ENCODE measurements at regions not wholly inside any gene's neighbourhood (a gene's known extent, or its start where the extent isn't known, plus 50 kb on each side); places are given as distances from the start of the nearest gene placed in this dataset.
"Not testable (repeated sequence)": the region's sequence is repeated elsewhere in the genome, so short reads cannot be mapped to it uniquely, and the experiment has no call there.

DNA sequence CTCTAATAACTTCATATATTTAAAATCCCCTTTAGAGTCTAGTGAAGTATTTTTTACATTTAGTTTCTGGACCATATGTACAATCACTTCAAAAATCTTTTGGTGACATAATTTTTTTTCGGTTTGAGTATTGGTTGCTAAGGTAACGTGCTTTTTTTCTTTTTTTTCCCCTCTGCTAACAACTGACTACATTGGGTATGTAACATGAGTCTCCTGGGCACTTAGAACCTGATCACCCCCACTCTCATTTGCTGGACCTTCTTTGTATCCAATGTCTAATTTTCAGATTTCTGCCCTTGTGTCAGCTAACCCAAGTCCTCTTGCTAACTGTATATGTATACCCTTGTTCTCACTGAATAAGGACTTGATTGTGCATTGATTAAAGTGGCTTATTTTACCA is 592.9 kb upstream of the FLRT2 start:
- POLR2A ChIA-PET = no interaction called here
- no peaks in the 10 kb centered on the region for H3K9me3 Mint-ChIP-seq (ENCODE audit: unreplicated experiment)
- H3K27ac Mint-ChIP-seq (ENCODE audit: low read depth, unreplicated experiment) = no peak overlapping the region
- intact Hi-C loops (cut with micrococcal nuclease) = no loop called here
- TF ChIP-seq, protein P1, sequence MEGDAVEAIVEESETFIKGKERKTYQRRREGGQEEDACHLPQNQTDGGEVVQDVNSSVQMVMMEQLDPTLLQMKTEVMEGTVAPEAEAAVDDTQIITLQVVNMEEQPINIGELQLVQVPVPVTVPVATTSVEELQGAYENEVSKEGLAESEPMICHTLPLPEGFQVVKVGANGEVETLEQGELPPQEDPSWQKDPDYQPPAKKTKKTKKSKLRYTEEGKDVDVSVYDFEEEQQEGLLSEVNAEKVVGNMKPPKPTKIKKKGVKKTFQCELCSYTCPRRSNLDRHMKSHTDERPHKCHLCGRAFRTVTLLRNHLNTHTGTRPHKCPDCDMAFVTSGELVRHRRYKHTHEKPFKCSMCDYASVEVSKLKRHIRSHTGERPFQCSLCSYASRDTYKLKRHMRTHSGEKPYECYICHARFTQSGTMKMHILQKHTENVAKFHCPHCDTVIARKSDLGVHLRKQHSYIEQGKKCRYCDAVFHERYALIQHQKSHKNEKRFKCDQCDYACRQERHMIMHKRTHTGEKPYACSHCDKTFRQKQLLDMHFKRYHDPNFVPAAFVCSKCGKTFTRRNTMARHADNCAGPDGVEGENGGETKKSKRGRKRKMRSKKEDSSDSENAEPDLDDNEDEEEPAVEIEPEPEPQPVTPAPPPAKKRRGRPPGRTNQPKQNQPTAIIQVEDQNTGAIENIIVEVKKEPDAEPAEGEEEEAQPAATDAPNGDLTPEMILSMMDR (IDR thresholded peaks at IDR 0.05; ENCODE audit: unreplicated experiment) = no peak
- BruUV-seq (replicated peaks) = no TSS peak
- H3K4me1 Mint-ChIP-seq (ENCODE audit: insufficient read depth, unreplicated experiment) = no peaks in the 10 kb centered on the region
- H3K4me3 Mint-ChIP-seq (ENCODE audit: unreplicated experiment) = no peak overlapping the region
- CTCF ChIA-PET = no interaction called here
- DNase-seq (ENCODE audit: unreplicated experiment) = no peak
- H3K36me3 Mint-ChIP-seq (ENCODE audit: insufficient read depth, unreplicated experiment) = no peaks in the 10 kb centered on the region
- no peaks in the 10 kb centered on the region for H3K27me3 Mint-ChIP-seq (ENCODE audit: insufficient read depth, unreplicated experiment)

DNA sequence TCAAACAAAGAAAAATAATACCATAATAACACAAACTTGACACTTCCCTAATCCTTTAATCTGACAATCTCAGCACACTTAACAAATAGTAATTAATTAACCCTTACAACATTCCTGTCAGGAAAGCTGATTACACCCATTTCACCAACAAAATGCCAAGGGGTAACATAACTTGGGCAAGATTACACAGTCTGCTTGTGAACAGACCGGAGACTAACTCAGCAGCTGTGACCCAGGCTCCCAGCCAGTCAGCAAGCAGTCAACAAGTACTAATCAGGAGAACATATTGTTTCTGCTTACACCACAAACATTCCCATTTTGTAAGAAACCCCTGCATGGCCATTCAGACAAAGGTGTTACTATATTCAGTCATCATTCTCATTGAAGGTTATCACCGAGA is 592.5 kb upstream of the FLRT2 start:
- no peaks in the 10 kb centered on the region for H3K4me1 Mint-ChIP-seq (ENCODE audit: insufficient read depth, unreplicated experiment)
- no peak for DNase-seq (ENCODE audit: unreplicated experiment)
- no peak overlapping the region for H3K27ac Mint-ChIP-seq (ENCODE audit: low read depth, unreplicated experiment)
- ChIA-PET CTCF (no interaction called here), POLR2A (no interaction called here)
- H3K27me3 Mint-ChIP-seq (ENCODE audit: insufficient read depth, unreplicated experiment) = no peaks in the 10 kb centered on the region
- intact Hi-C loops (cut with micrococcal nuclease) = no loop called here
- no TSS peak for BruUV-seq (replicated peaks)
- no peaks in the 10 kb centered on the region for H3K36me3 Mint-ChIP-seq (ENCODE audit: insufficient read depth, unreplicated experiment)
- H3K4me3 Mint-ChIP-seq (ENCODE audit: unreplicated experiment) = no peak overlapping the region
- no peaks in the 10 kb centered on the region for H3K9me3 Mint-ChIP-seq (ENCODE audit: unreplicated experiment)
- TF ChIP-seq, protein P1 (IDR thresholded peaks at IDR 0.05; ENCODE audit: unreplicated experiment) = no peak

DNA sequence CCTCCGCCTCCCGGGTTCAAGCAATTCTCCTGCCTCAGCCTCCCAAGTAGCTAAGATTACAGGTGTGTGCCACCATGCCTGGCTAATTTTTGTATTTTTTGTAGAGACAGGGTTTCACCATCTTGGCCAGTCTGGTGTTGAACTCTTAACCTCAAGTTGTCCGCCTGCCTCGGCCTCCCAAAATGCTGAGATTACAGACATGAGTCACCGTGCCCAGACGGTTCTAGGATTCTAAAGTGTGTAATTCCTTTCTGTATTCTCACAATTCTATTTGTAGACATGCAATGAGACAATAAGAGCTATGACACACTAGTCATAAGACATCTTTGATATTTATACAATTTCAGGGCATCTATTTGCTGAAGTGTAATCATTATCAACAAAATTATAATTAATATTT is 585.0 kb upstream of the FLRT2 start:
- CTCF ChIA-PET; intact Hi-C loops (cut with micrococcal nuclease); BruUV-seq (replicated peaks); H3K9me3 Mint-ChIP-seq (ENCODE audit: unreplicated experiment); H3K36me3 Mint-ChIP-seq (ENCODE audit: insufficient read depth, unreplicated experiment); H3K4me3 Mint-ChIP-seq (ENCODE audit: unreplicated experiment); H3K27ac Mint-ChIP-seq (ENCODE audit: low read depth, unreplicated experiment); DNase-seq (ENCODE audit: unreplicated experiment); POLR2A ChIA-PET; H3K27me3 Mint-ChIP-seq (ENCODE audit: insufficient read depth, unreplicated experiment); H3K4me1 Mint-ChIP-seq (ENCODE audit: insufficient read depth, unreplicated experiment): not testable (repeated sequence)

DNA sequence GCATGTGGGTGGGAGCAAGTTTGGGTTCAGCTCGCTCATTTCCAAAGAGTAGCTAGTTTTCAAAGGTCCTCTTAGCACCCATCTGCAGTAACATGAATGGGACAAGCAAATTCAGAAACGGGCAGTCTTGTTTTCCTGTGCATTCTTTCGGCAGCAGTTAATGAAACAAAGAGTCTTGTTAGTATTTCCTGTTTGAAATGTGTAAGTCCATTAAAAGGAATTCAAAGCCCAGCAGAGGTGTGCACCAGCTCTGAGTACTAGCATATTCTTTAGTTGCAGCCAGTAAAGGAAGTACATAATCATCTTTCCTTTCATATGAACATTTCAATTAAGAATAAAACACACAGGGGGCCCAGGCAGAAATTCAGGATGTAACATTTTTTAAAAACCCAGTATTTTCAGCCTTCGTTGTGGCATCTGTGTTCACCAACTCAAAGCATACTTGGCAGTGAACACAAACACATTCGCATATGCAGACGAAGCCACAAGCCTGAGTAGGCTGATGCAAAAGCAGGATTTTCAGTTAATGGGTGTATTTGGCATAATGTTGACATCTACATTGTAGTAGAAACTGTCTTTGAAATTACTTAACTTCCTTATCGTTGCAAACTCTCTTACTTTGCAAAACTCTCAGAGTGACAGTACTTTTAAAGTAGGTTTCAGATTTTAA is 570.0 kb upstream of the FLRT2 start:
- no peaks in the 10 kb centered on the region for H3K36me3 Mint-ChIP-seq (ENCODE audit: insufficient read depth, unreplicated experiment)
- POLR2A ChIA-PET = no interaction called here
- TF ChIP-seq, protein P1 (IDR thresholded peaks at IDR 0.05; ENCODE audit: unreplicated experiment) = no peak
- no peaks in the 10 kb centered on the region for H3K4me1 Mint-ChIP-seq (ENCODE audit: insufficient read depth, unreplicated experiment)
- DNase-seq (ENCODE audit: unreplicated experiment) = no peak
- no peak overlapping the region for H3K27ac Mint-ChIP-seq (ENCODE audit: low read depth, unreplicated experiment)
- CTCF ChIA-PET = interaction anchor here (0.7 kb wide), 1 partner anchor 28 kb away, joined by 3 read pairs; no protein-coding TSS in a partner anchor
- H3K9me3 Mint-ChIP-seq (ENCODE audit: unreplicated experiment) = peaks cover 5% of the 10 kb centered on the region
- no peak overlapping the region for H3K4me3 Mint-ChIP-seq (ENCODE audit: unreplicated experiment)
- BruUV-seq (replicated peaks) = no TSS peak
- H3K27me3 Mint-ChIP-seq (ENCODE audit: insufficient read depth, unreplicated experiment) = no peaks in the 10 kb centered on the region
- intact Hi-C loops (cut with micrococcal nuclease) = no loop called here

DNA sequence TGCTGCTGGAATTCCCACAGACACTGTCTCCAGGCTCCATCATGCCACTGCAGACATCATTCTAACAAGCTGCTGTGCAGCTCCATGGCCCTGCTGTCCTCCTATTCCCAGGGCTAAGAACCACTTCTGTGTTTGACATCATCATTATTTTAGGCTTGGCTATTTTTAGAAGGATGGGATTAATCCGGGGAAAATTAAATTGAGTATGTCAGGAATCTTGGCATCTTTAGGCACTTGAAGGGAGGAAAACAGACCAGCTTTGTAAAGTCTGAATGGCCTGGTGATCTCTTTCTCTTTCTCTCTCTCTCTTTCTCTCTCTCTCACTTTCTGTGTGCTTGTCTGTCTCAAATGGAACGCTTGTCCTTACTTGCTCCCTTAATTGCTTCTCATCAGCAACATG is 568.3 kb upstream of the FLRT2 start:
- ChIA-PET CTCF (interaction anchor here (0.7 kb wide), 1 partner anchor 14 kb away, joined by 3 read pairs; no protein-coding TSS in a partner anchor), POLR2A (interaction anchor here (0.6 kb wide), 1 partner anchor 193 kb away, joined by 3 read pairs; no protein-coding TSS in a partner anchor)
- H3K4me3 Mint-ChIP-seq (ENCODE audit: unreplicated experiment) = no peak overlapping the region
- intact Hi-C loops (cut with micrococcal nuclease) = no loop called here
- no peak for DNase-seq (ENCODE audit: unreplicated experiment)
- H3K36me3 Mint-ChIP-seq (ENCODE audit: insufficient read depth, unreplicated experiment) = no peaks in the 10 kb centered on the region
- no peaks in the 10 kb centered on the region for H3K27me3 Mint-ChIP-seq (ENCODE audit: insufficient read depth, unreplicated experiment)
- BruUV-seq (replicated peaks) = no TSS peak
- TF ChIP-seq, protein P1 (IDR thresholded peaks at IDR 0.05; ENCODE audit: unreplicated experiment) = no peak
- H3K27ac Mint-ChIP-seq (ENCODE audit: low read depth, unreplicated experiment) = no peak overlapping the region
- no peaks in the 10 kb centered on the region for H3K4me1 Mint-ChIP-seq (ENCODE audit: insufficient read depth, unreplicated experiment)
- peaks cover under 1% of the 10 kb centered on the region for H3K9me3 Mint-ChIP-seq (ENCODE audit: unreplicated experiment)
